ENCODE measurements at regions not wholly inside any gene's neighbourhood (a gene's known extent, or its start where the extent isn't known, plus 50 kb on each side); places are given as distances from the start of the nearest gene placed in this dataset.

DNA sequence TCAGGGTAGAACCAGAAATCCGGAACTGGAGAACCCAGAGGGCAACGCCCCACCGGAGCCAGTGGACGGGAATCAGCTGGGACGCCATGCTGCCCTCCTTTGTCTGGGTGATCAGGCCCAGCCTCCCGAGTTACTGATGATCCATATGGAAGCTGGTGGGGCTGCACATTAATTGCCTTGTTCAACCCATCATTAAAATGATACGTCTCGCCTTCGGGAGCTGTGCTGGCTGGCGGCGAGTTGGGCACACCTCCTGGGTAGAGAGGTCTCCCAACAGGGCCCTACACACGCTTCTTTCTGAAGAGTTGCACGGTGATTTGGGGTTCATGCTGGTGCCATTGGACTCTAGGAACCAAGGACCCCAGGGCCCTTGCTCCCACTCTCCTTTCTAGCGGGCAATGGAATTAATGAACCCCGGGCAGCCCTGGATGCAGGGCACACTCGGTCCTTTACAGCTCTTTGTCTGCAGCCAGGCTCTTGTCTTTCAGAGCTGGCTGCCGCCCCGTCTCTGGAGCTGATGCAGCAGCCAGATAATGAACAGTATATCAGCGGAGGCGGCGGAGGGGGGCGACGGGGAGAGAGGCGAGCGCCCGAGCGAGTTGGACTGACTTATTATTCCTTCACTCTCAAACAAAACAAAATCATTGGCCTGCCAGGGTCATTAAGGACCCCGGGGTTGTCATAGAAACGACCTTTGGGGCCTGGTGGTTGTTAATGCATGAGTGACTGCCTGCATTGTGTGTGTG is 412.2 kb upstream of the ZMIZ1 start:
- TF ChIP-seq POLR2A (IDR thresholded peaks at IDR 0.05), result no peak
- no peak for TF ChIP-seq CTCF (IDR thresholded peaks at IDR 0.05)
